ENCODE measurements at regions not wholly inside any gene's neighbourhood (a gene's known extent, or its start where the extent isn't known, plus 50 kb on each side); places are given as distances from the start of the nearest gene placed in this dataset.
"Not testable (repeated sequence)": the region's sequence is repeated elsewhere in the genome, so short reads cannot be mapped to it uniquely, and the experiment has no call there.

DNA sequence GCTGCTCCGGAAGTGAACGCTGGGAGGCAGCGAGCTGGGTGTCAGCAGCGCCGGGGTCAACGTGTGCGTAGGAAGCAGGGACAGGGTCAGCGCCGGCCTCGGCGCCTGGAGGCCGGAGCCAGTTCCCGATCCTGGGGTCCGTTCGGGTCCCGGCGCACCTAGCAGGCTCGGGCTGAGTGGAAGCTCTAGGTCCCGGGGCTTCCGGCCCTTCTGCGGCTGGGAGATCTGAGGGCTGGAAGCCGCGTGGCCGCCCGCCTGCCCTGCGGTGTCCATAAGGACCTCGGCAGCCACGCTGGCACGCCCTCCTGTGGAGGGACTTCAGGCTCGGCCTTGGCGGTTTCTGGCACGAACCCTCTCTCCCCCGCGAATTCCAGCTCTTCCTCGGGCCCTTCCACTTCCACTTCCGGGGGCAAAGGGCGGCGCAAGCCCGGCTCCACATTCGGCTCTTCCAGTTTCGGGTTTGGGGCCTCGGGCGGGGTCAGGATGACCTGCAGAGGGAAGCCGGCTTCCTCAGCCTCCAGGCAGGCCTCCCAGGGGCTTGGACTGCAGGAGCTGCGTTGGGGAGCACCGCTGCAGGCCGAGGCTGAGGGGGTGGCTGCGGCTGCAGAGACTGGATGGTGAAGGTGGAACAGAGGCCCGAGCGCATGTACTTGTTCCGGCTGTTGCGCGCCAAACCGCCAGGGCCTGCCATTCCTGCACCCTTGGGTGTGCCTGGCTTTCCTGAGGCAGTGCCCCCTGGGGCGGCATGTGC is 146.2 kb downstream of the TMEM121 start:
- TF ChIP-seq, protein P1, sequence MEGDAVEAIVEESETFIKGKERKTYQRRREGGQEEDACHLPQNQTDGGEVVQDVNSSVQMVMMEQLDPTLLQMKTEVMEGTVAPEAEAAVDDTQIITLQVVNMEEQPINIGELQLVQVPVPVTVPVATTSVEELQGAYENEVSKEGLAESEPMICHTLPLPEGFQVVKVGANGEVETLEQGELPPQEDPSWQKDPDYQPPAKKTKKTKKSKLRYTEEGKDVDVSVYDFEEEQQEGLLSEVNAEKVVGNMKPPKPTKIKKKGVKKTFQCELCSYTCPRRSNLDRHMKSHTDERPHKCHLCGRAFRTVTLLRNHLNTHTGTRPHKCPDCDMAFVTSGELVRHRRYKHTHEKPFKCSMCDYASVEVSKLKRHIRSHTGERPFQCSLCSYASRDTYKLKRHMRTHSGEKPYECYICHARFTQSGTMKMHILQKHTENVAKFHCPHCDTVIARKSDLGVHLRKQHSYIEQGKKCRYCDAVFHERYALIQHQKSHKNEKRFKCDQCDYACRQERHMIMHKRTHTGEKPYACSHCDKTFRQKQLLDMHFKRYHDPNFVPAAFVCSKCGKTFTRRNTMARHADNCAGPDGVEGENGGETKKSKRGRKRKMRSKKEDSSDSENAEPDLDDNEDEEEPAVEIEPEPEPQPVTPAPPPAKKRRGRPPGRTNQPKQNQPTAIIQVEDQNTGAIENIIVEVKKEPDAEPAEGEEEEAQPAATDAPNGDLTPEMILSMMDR (IDR thresholded peaks at IDR 0.05): not testable (repeated sequence)
- TF ChIP-seq POLR2A (IDR thresholded peaks at IDR 0.05): not testable (repeated sequence)

Measured in body of pancreas (tissue), 4 donors.